ENCODE measurements at regions not wholly inside any gene's neighbourhood (a gene's known extent, or its start where the extent isn't known, plus 50 kb on each side); places are given as distances from the start of the nearest gene placed in this dataset.

- DNase-seq (ENCODE audit: low read depth): no peak
These were observed 69.9 kb upstream of the NKX1-1 start for GRCh38 chr4:1476140-1476513.

- no peak for DNase-seq (ENCODE audit: low read depth)
These were observed 69.3 kb upstream of the NKX1-1 start for GRCh38 chr4:1475277-1476139.

GRCh38 chr4:1474126-1475090, 68.2 kb upstream of the NKX1-1 start:
- no peak for DNase-seq (ENCODE audit: low read depth)

DNA sequence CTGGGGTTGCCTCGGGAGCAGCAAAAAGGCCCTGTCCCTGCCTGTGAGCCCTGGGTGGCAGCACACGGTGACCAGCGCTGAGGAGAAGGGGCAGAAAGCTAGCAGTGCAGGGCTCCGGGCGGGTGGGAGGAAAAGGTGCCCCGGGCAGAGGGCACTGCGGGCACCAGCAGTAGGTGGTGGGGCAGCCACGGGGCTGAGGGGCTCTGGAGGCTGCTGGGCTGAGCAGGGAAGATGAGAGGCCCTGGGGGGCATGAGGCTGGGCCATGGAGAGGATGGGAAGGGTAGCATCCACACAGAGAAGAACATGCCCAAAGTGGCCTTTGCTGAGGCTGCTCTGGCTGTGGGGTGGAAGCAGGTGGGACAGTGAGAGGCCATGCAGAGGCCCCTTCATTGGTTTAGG, 67.5 kb upstream of the NKX1-1 start:
- no peak for DNase-seq (ENCODE audit: low read depth)

GRCh38 chr4:1472911-1473518, 66.8 kb upstream of the NKX1-1 start:
- no peak for DNase-seq (ENCODE audit: low read depth)

- DNase-seq (ENCODE audit: low read depth): no peak
These were observed 66.0 kb upstream of the NKX1-1 start for GRCh38 chr4:1472148-1472797.

- no peak for DNase-seq (ENCODE audit: low read depth)
These were observed 65.4 kb upstream of the NKX1-1 start for GRCh38 chr4:1471443-1472147.

DNA sequence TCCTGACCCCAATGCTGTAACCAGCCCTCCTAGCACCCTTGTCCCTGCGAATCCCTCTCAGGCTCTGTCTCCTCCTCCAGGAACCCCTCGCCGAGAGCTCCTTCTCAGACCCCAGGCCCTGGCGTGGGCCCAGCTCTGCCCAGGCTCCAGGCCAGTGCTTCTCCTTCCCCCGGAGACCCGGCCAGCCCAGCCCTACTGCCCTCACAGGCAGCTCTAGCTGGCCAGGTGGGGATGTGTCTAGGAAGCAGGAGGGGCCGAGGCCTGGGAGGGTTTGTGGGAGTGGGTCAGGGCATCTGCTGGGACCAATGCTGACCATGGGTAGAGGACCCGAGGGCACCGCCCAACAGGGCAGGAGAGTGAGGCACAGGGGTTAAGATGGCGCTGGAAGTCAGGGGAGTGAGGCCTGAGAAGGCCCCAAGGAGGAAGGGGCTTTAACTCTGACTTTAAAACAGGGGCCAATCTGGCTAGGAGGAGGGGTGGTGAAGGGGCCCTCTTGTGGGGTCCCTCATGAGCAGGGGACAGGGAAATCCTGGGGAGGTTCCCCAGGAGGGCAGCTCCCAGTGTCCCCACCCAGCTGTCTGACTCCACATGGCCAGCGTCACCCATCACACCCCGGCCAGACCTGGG, 64.7 kb upstream of the NKX1-1 start:
- DNase-seq (ENCODE audit: low read depth): no peak

DNA sequence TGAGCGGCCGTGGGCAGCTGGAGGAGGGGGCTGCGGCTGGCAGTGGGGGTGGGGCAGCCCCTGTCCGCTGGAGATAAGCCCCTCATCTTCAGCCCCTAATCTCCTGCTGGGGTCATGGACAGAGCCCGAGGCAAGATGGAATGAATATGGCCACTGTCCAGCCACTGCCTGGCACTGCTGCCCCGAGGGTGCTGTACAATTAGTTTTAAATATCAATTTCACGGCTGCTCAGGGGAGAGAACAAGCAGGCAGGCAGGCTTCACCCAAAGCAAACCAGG, 64.1 kb upstream of the NKX1-1 start:
- no peak for DNase-seq (ENCODE audit: low read depth)

- DNase-seq (ENCODE audit: low read depth): no peak
These were observed 63.6 kb upstream of the NKX1-1 start for GRCh38 chr4:1469607-1470392.

DNA sequence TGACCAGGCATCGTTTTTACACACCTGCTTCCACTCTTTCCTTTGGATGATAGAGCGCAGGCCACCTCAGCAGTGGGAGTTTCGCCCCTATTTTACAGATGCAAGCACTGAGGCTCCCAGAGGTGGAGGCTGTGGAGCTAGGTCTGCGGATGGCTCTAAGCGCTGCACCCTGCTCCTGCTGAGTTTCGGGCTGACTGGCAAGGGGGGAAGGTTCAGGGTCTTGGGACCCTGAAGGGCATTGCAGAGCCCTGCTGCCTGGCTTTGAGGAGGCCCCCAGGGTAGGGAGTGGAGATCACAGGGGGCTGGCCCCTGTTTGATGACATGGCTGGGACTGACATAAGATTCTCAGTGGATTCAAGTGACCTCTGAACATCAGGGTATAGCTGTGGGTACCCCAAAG, 62.8 kb upstream of the NKX1-1 start:
- no peak for DNase-seq (ENCODE audit: low read depth)

DNA sequence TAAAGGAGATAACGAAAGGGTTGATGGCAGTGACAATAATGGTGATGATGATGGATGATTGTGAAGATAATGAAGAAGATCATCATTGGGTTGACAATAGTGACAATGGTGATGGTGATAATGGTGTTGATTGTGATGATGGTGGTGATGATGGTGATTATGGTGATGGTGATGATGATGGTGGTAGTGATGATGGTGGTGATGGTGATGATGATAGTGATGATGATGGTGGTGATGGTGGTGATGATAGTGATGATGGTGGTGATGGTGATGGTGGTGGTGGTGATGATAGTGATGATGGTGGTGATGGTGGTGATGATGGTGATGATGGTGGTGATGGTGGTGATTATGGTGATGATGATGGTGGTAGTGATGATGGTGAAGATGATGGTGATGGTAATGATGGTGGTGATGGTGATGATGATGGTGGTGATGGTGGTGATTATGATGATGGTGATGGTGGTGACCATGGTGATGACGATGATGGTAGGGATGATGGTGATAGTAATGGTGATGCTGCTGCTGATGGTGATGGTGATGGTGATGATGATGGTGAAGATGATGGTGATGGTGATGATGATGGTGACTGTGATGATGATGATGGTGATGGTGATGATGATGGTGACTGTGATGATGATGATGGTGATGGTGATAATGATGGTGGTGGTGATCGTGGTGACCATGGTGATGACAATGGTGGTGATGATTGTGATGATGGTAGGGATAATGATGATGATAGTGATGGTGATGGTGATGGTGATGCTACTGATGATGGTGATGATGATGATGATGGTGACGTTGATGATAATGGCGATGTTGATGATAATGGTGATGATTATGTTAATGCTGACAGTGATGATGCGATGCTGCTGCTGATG, 61.6 kb upstream of the NKX1-1 start:
- DNase-seq (ENCODE audit: low read depth): no peak

DNA sequence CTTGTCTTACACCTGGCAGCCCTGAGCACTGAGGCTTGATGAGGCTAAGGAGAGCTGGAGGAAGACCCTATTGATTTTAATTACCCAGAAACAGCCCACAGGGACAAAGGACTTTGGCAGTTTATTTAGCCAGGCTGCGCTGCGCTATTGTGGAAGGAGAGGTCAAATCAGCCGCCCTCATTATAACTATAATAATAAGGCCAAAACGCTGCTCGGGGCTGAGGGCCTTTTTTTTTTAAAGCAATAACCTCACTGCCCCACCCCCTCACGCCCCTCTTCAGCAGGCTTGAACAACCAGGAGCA, 60.6 kb upstream of the NKX1-1 start:
- DNase-seq (ENCODE audit: low read depth): no peak

- DNase-seq (ENCODE audit: low read depth): no peak
These were observed 60.0 kb upstream of the NKX1-1 start for GRCh38 chr4:1466034-1466862.

GRCh38 chr4:1465173-1466033, 59.2 kb upstream of the NKX1-1 start:
- no peak for DNase-seq (ENCODE audit: low read depth)

- no peak for DNase-seq (ENCODE audit: low read depth)
These were observed 58.4 kb upstream of the NKX1-1 start for GRCh38 chr4:1464581-1465171.

DNA sequence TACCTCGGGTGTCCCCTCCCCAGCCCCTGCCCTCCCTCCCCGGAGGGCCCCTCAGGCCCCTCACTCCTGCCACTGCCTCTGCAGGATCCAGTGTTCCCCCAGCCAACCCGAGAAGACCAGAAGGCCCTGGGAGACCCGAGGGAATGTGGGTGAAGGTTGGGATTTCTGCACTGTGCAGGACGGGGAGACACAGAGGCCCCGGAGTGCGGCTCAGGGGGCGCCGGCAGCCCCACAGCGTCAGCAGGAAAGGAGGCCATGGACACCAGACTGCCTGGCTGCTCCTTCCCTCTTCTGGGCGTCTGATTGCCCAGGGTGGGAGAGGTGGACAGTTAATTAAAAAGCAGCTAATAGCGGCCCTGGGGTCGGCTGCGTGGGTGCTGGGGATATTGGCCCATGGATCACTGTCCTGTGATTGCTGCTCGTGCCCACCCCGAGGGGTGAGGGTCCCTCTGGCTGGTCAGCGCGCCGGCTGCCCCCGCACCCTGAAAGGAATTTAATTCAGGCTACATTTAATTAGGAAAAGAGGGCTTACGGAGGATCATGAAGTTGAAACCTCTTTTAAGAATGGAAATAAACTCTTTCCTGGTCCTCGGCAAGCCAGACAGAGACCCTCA, 57.8 kb upstream of the NKX1-1 start:
- no peak for DNase-seq (ENCODE audit: low read depth)

Measured in EH (cell line).